ENCODE measurements at regions not wholly inside any gene's neighbourhood (a gene's known extent, or its start where the extent isn't known, plus 50 kb on each side); places are given as distances from the start of the nearest gene placed in this dataset.
"Not testable (repeated sequence)": the region's sequence is repeated elsewhere in the genome, so short reads cannot be mapped to it uniquely, and the experiment has no call there.

GRCh38 chr4:55281118-55281683 is 64.8 kb upstream of the SRD5A3 start:
- TF ChIP-seq CTCF (conservative IDR thresholded peaks at IDR 0.05; ENCODE audit: low read depth, low read length); EZH2 (IDR thresholded peaks at IDR 0.05; ENCODE audit: borderline replicate concordance, low read depth, low read length, poor library complexity, severe bottlenecking): not testable (repeated sequence)

Measured in A673 (cell line).